ENCODE measurements at regions not wholly inside any gene's neighbourhood (a gene's known extent, or its start where the extent isn't known, plus 50 kb on each side); places are given as distances from the start of the nearest gene placed in this dataset.
A peak's percentile ranks its signal among the peaks of the same experiment; 100 is the strongest.

GRCh38 chr18:60445341-60445740 lies 72.8 kb upstream of the MC4R start:
- no peak for DNase-seq (ENCODE audit: low spot score)

- no peak for DNase-seq (ENCODE audit: low spot score)
Observed at GRCh38 chr18:60446821-60447220, 74.2 kb upstream of the MC4R start.

DNA sequence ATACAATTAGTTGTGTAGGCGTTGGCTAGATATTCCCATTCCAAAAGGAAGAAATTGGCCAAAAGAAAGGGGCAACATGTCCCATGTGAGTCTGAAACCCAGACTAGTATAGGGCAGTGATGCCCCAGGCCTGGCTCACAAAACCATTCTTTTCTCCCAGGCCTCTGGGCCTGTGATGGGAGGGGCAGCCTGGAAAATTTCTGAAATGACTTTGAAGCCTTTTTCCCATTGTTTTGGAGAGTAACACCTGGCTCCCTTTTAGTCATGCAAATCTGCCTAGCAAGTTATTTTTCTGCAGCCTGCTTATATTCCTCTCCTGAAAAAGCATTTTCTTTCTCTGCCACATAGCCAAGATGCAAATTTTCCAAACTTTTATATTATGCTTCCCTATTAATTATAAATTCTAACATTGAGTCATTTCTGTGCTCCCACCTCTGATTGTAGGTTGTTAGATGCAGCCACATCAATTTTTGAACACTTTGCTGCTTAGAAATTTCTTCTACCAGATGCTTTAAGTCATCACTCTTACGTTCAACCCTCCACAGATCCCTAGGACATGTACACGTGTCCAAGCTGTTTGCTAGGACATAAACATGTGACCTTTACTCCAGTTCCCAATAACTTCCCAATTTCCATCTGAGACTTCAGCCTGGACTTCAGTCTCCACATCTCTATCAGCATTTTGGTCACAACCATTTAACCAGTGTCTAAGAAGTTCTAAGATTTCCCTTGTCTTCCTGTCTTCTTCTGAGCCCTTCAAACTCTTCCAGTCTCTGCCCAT lies 76.1 kb upstream of the MC4R start:
- no peak for DNase-seq (ENCODE audit: low spot score)

DNA sequence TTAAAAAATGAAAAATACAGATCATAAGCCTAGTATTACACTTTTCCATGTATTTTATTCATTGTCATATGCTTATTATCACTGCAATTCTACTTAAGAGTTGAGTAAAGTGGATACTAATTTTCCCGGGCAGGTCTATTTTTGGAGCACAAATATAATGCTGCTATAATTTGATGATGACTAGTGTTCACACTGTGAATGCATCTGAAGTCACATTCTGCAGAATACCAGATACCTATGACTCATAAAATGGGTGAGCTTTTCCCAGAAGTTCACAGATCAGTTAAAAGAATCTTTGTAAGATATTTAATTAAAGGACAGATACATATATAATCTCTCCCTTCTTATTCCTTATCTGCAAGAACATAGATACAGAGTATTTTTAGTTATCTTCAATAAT lies 79.8 kb upstream of the MC4R start:
- peak; percentile 42 for DNase-seq (ENCODE audit: low spot score)

DNA sequence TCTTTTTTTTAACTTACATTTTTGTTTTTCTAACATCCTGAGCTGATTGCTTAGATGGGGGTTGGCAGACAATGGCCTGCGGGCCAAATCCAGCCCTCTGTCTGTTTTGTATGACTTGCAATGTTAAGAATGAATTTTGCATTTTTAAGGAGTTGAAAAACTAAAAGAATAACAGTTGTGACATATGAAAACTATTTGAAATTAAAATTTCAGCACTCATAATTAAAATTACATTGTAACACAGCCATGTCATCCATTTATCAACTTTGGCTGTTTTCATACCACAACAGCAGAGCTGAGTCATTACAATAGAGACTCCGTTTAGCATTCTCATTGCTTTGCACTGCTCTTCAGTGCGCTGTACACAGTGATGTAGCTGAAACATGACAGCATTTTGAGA lies 94.1 kb upstream of the MC4R start:
- DNase-seq (ENCODE audit: low spot score): peak; percentile 23

GRCh38 chr18:60469387-60470100 lies 97.0 kb upstream of the MC4R start:
- no peak for DNase-seq (ENCODE audit: low spot score)

DNA sequence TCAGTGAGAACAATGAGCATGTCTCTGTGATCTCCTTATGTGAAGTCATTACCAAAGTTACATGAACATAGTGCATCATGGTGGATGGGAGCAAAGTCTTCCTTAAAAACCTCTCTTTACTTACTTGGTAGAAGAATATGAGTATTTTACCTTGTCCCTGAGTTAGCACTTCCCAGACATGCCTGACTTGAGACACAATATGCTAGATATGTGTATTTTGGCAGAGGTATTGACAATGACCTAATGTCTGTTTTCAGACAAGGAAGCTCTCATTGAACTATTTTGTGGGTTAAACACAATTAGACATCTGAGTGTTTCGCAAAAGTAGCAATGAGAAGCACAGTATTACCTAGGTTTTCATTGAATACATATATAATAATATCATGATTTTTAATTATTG lies 99.1 kb upstream of the MC4R start:
- no peak for DNase-seq (ENCODE audit: low spot score)

DNA sequence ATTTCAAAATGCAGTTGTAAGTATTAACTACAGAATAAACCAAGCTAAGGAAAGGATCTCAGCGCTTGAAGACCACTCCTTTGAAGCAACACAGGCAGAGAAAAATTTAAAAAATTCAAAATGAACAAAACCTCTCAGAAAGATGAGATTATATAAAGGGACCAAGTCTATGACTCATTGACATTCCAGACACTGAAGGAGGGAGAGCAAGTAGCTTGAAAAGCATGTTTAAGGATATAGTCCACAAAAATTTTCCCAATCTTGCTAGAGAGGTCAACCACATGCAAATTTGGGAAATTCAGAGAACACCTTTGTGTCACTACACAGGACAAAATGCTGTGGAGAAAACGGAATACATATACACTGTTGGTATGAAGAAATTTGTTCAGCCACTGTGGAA lies 112.6 kb upstream of the MC4R start:
- peak; percentile 7 for DNase-seq (ENCODE audit: low spot score)

- DNase-seq (ENCODE audit: low spot score): no peak
Observed at GRCh38 chr18:60493066-60493465, 120.5 kb upstream of the MC4R start.

DNA sequence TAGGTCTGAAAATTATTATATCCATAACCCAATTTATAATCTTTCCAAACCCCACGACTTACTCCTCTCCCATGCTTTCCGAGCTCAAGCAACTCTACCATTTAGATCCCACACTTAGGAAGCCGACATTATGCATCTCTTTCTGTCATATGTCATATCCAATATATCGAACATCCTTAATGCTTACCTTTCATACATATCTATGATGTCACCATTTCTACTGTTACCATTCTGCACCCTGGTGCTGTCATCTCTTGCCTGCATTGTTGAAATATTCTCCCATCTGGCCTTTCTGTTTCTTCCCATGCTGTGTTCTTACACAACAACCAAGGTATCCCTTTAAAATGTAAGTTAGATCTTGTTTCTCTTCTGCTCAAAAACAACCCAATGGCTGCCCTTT lies 127.1 kb upstream of the MC4R start:
- DNase-seq (ENCODE audit: low spot score): no peak

- no peak for DNase-seq (ENCODE audit: low spot score)
Observed at GRCh38 chr18:60500960-60501359, 128.4 kb upstream of the MC4R start.

DNA sequence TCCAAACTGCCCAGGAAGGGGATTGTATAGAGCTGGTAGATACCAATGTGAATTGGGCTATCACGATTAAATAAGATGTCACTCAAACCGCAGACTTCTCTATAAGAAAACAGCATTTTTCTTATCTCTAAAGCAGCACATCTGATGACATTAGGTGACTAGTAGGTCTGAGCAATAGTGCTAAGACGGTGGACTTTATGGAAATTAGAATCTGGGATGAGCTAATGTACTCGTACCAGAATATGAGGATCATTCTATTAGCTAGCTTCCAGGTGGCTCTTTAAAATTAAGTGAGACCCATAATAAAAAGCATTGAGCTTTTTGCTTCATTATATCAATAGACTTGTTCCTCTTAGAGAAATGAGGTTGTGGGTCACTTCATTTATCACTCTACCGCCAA lies 130.0 kb upstream of the MC4R start:
- no peak for DNase-seq (ENCODE audit: low spot score)

GRCh38 chr18:60503199-60503598 lies 130.6 kb upstream of the MC4R start:
- no peak for DNase-seq (ENCODE audit: low spot score)

GRCh38 chr18:60506190-60506589 lies 133.6 kb upstream of the MC4R start:
- DNase-seq (ENCODE audit: low spot score): no peak

GRCh38 chr18:60506682-60507081 lies 134.1 kb upstream of the MC4R start:
- DNase-seq (ENCODE audit: low spot score): no peak

GRCh38 chr18:60508108-60508507 lies 135.5 kb upstream of the MC4R start:
- DNase-seq (ENCODE audit: low spot score): no peak

DNA sequence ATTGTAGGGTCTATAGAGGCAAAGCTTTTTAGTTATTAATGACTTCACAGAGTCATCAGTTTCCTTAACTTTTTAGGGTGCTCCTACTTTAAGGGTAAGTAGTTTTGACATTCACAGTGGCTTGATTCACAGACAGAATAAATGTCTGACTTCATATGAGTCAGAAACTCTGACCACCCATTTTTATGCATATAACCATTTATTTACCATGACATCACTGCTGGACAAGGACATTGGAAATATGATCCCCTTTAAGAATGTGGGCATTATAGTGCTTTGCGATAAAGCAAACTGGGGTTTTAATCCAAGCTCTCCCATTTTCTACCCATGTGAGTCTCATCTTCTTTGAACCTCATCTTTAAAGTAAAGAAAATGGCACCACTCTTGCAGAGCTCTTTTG lies 162.0 kb upstream of the MC4R start:
- DNase-seq (ENCODE audit: low spot score): peak; percentile 35

DNA sequence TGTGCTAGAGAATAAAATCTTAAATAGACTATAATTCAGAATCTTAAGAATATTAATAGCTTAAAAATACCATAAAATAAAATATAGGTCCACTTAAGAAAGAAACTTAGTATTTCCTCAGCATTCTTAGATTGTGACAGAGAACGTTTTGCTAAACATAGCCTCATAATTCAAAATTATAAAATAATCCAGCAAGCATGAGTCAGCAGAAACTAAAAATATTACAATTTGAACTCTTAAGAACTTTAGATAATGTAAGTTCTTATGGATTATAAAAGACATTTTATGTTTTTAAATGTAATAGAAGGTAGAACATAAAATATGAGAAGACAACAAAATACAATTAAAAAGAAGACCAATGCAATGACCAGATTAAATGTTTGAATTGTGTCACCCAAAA lies 164.5 kb upstream of the MC4R start:
- DNase-seq (ENCODE audit: low spot score): no peak

DNA sequence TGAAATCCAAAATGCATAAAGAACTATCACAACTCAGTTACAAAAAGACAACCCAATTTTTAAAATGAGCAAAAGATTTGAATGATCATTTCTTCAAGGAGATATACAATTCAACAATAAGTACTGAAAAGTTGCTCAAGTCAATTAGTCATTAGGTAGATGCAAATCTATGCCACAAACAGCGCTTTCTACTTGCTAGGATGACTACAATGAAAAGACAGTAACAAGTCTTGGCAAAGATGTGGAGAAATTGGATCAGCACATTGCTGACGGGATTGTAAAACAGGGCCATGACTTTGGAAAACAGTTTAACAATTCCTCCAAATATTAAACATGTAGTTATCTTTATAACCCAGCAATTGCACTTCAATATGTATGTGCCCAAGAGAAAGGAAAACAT lies 166.3 kb upstream of the MC4R start:
- DNase-seq (ENCODE audit: low spot score): no peak

- no peak for DNase-seq (ENCODE audit: low spot score)
Observed at GRCh38 chr18:60541661-60542060, 169.1 kb upstream of the MC4R start.

- peak; percentile 5 for DNase-seq (ENCODE audit: low spot score)
Observed at GRCh38 chr18:60543646-60544045, 171.1 kb upstream of the MC4R start.

GRCh38 chr18:60549338-60549960 lies 176.9 kb upstream of the MC4R start:
- DNase-seq (ENCODE audit: low spot score): peak; percentile 18

- DNase-seq (ENCODE audit: low spot score): no peak
Observed at GRCh38 chr18:60552948-60553347, 180.4 kb upstream of the MC4R start.
